ENCODE measurements at regions not wholly inside any gene's neighbourhood (a gene's known extent, or its start where the extent isn't known, plus 50 kb on each side); places are given as distances from the start of the nearest gene placed in this dataset.

- Mint-ChIP-seq H3K36me3 (ENCODE audit: insufficient read depth in 2 of 2) (no peaks in the 10 kb centered on the region), H3K27ac (no peak overlapping the region), H3K4me1 (ENCODE audit: low read depth) (no peaks in the 10 kb centered on the region), H3K9me3 (no peaks in the 10 kb centered on the region), H3K4me3 (no peak overlapping the region), H3K27me3 (ENCODE audit: low read depth) (peaks cover 7% of the 10 kb centered on the region)
- no peak for DNase-seq
- ATAC-seq (replicated peaks in 1 of 2), result no peak
These were observed 154.5 kb upstream of the BLID start for GRCh38 chr11:122270535-122270934.

GRCh38 chr11:122269824-122270223 lies 153.8 kb upstream of the BLID start:
- Mint-ChIP-seq H3K27me3 (ENCODE audit: low read depth) (peaks cover 7% of the 10 kb centered on the region), H3K9me3 (no peaks in the 10 kb centered on the region), H3K4me1 (ENCODE audit: low read depth) (no peaks in the 10 kb centered on the region), H3K27ac (no peak overlapping the region), H3K36me3 (ENCODE audit: insufficient read depth in 2 of 2) (no peaks in the 10 kb centered on the region), H3K4me3 (no peak overlapping the region)
- ATAC-seq (replicated peaks in 1 of 2), result no peak
- no peak for DNase-seq

GRCh38 chr11:122268601-122269130 lies 152.7 kb upstream of the BLID start:
- ATAC-seq (replicated peaks in 1 of 2) (no peak), DNase-seq (no peak)
- Mint-ChIP-seq H3K4me1 (ENCODE audit: low read depth) (no peaks in the 10 kb centered on the region), H3K27ac (no peak overlapping the region), H3K36me3 (ENCODE audit: insufficient read depth in 2 of 2) (no peaks in the 10 kb centered on the region), H3K4me3 (no peak overlapping the region), H3K9me3 (no peaks in the 10 kb centered on the region), H3K27me3 (ENCODE audit: low read depth) (peaks cover 7% of the 10 kb centered on the region)

- H3K27ac Mint-ChIP-seq, result no peak overlapping the region
- no peaks in the 10 kb centered on the region for H3K36me3 Mint-ChIP-seq (ENCODE audit: insufficient read depth in 2 of 2)
- H3K9me3 Mint-ChIP-seq, result no peaks in the 10 kb centered on the region
- H3K4me1 Mint-ChIP-seq (ENCODE audit: low read depth), result no peaks in the 10 kb centered on the region
- no peak overlapping the region for H3K4me3 Mint-ChIP-seq
- DNase-seq, result no peak
- peaks cover 7% of the 10 kb centered on the region for H3K27me3 Mint-ChIP-seq (ENCODE audit: low read depth)
- ATAC-seq (replicated peaks in 1 of 2), result no peak
These were observed 151.6 kb upstream of the BLID start for GRCh38 chr11:122267602-122268001.

- H3K27ac Mint-ChIP-seq, result no peak overlapping the region
- peaks cover 0 to under 1% of the 10 kb centered on the region in 2 donors for H3K9me3 Mint-ChIP-seq
- ATAC-seq (replicated peaks in 1 of 2) (no peak), DNase-seq (no peak)
- H3K4me3 Mint-ChIP-seq, result no peak overlapping the region
- no peaks in the 10 kb centered on the region for H3K36me3 Mint-ChIP-seq (ENCODE audit: insufficient read depth in 2 of 2)
- H3K27me3 Mint-ChIP-seq (ENCODE audit: low read depth), result peaks cover 7% of the 10 kb centered on the region
- H3K4me1 Mint-ChIP-seq (ENCODE audit: low read depth), result no peaks in the 10 kb centered on the region
These were observed 150.0 kb upstream of the BLID start for GRCh38 chr11:122265981-122266380.

GRCh38 chr11:122264121-122264520 lies 148.1 kb upstream of the BLID start:
- ATAC-seq (replicated peaks in 1 of 2), result no peak

GRCh38 chr11:122261546-122261945 lies 145.5 kb upstream of the BLID start:
- Mint-ChIP-seq H3K9me3 (peaks cover 0 to 2% of the 10 kb centered on the region in 2 donors), H3K36me3 (ENCODE audit: insufficient read depth in 2 of 2) (no peaks in the 10 kb centered on the region), H3K4me1 (ENCODE audit: low read depth) (no peaks in the 10 kb centered on the region), H3K4me3 (no peak overlapping the region), H3K27ac (no peak overlapping the region), H3K27me3 (ENCODE audit: low read depth) (no peaks in the 10 kb centered on the region)
- DNase-seq (no peak), ATAC-seq (replicated peaks in 1 of 2) (no peak)

More at GRCh38 chr11:122264121-122264520, 148.1 kb upstream of the BLID start:
- Mint-ChIP-seq H3K27ac (no peak overlapping the region), H3K36me3 (ENCODE audit: insufficient read depth in 2 of 2) (no peaks in the 10 kb centered on the region), H3K27me3 (ENCODE audit: low read depth) (peaks cover 7% of the 10 kb centered on the region), H3K4me1 (ENCODE audit: low read depth) (no peaks in the 10 kb centered on the region), H3K4me3 (no peak overlapping the region), H3K9me3 (peaks cover 0 to 2% of the 10 kb centered on the region in 2 donors)
- no peak for DNase-seq

- peaks cover 0 to 2% of the 10 kb centered on the region in 2 donors for H3K9me3 Mint-ChIP-seq
- no peaks in the 10 kb centered on the region for H3K27me3 Mint-ChIP-seq (ENCODE audit: low read depth)
- no peaks in the 10 kb centered on the region for H3K4me1 Mint-ChIP-seq (ENCODE audit: low read depth)
- no peaks in the 10 kb centered on the region for H3K36me3 Mint-ChIP-seq (ENCODE audit: insufficient read depth in 2 of 2)
- H3K27ac Mint-ChIP-seq, result no peak overlapping the region
- ATAC-seq (replicated peaks in 1 of 2) (no peak), DNase-seq (no peak)
- H3K4me3 Mint-ChIP-seq, result no peak overlapping the region
These were observed 143.3 kb upstream of the BLID start for GRCh38 chr11:122259195-122259821.

GRCh38 chr11:122258446-122259194 lies 142.6 kb upstream of the BLID start:
- ATAC-seq (replicated peaks in 1 of 2), result no peak
- H3K4me3 Mint-ChIP-seq, result no peak overlapping the region
- H3K9me3 Mint-ChIP-seq, result peaks cover 0 to 2% of the 10 kb centered on the region in 2 donors
- no peaks in the 10 kb centered on the region for H3K36me3 Mint-ChIP-seq (ENCODE audit: insufficient read depth in 2 of 2)
- no peak for DNase-seq
- no peaks in the 10 kb centered on the region for H3K4me1 Mint-ChIP-seq (ENCODE audit: low read depth)
- H3K27ac Mint-ChIP-seq, result no peak overlapping the region
- H3K27me3 Mint-ChIP-seq (ENCODE audit: low read depth), result no peaks in the 10 kb centered on the region

GRCh38 chr11:122253589-122254231 lies 137.7 kb upstream of the BLID start:
- H3K4me1 Mint-ChIP-seq (ENCODE audit: low read depth), result no peaks in the 10 kb centered on the region
- H3K36me3 Mint-ChIP-seq (ENCODE audit: insufficient read depth in 2 of 2), result no peaks in the 10 kb centered on the region
- ATAC-seq (replicated peaks in 1 of 2) (no peak), DNase-seq (no peak)
- no peak overlapping the region for H3K4me3 Mint-ChIP-seq
- H3K27me3 Mint-ChIP-seq (ENCODE audit: low read depth), result no peaks in the 10 kb centered on the region
- no peak overlapping the region for H3K27ac Mint-ChIP-seq
- no peaks in the 10 kb centered on the region for H3K9me3 Mint-ChIP-seq

- H3K4me3 Mint-ChIP-seq, result no peak overlapping the region
- H3K4me1 Mint-ChIP-seq (ENCODE audit: low read depth), result no peaks in the 10 kb centered on the region
- no peak overlapping the region for H3K27ac Mint-ChIP-seq
- ATAC-seq (replicated peaks in 1 of 2), result no peak
- H3K27me3 Mint-ChIP-seq (ENCODE audit: low read depth), result no peaks in the 10 kb centered on the region
- no peak for DNase-seq
- H3K9me3 Mint-ChIP-seq, result no peaks in the 10 kb centered on the region
- H3K36me3 Mint-ChIP-seq (ENCODE audit: insufficient read depth in 2 of 2), result no peaks in the 10 kb centered on the region
These were observed 132.9 kb upstream of the BLID start for GRCh38 chr11:122248939-122249338.

GRCh38 chr11:122248131-122248530 lies 132.1 kb upstream of the BLID start:
- no peak overlapping the region for H3K4me3 Mint-ChIP-seq
- H3K4me1 Mint-ChIP-seq (ENCODE audit: low read depth), result no peaks in the 10 kb centered on the region
- H3K9me3 Mint-ChIP-seq, result no peaks in the 10 kb centered on the region
- H3K36me3 Mint-ChIP-seq (ENCODE audit: insufficient read depth in 2 of 2), result no peaks in the 10 kb centered on the region
- ATAC-seq (replicated peaks in 1 of 2) (no peak), DNase-seq (no peak)
- H3K27me3 Mint-ChIP-seq (ENCODE audit: low read depth), result no peaks in the 10 kb centered on the region
- no peak overlapping the region for H3K27ac Mint-ChIP-seq

- no peak overlapping the region for H3K27ac Mint-ChIP-seq
- no peaks in the 10 kb centered on the region for H3K36me3 Mint-ChIP-seq (ENCODE audit: insufficient read depth in 2 of 2)
- no peaks in the 10 kb centered on the region for H3K9me3 Mint-ChIP-seq
- H3K27me3 Mint-ChIP-seq (ENCODE audit: low read depth), result no peaks in the 10 kb centered on the region
- no peak overlapping the region for H3K4me3 Mint-ChIP-seq
- ATAC-seq (replicated peaks in 1 of 2), result no peak
- H3K4me1 Mint-ChIP-seq (ENCODE audit: low read depth), result no peaks in the 10 kb centered on the region
- no peak for DNase-seq
These were observed 130.9 kb upstream of the BLID start for GRCh38 chr11:122246874-122247273.

All from activated T-cell treated with anti-CD3 and anti-CD28 coated beads, Interleukin-2, amount 50 U/mL, for 72 hours (primary cell).